ENCODE measurements at regions not wholly inside any gene's neighbourhood (a gene's known extent, or its start where the extent isn't known, plus 50 kb on each side); places are given as distances from the start of the nearest gene placed in this dataset.

- H3K27ac ChIP-seq: no peak overlapping the region
- no peak for TF ChIP-seq POLR2AphosphoS5 (IDR thresholded peaks at IDR 0.05)
- 72% methylated on average over 1 of the region's 1 CpG for WGBS
- H3K9me3 ChIP-seq: no peaks in the 10 kb centered on the region
- DNase-seq (ENCODE audit: low spot score): no peak
- no peaks in the 10 kb centered on the region for H3K4me1 ChIP-seq (replicated peaks)
- no peaks in the 10 kb centered on the region for H3K36me3 ChIP-seq
- intact Hi-C loops (cut with DNase I): no loop called here
- no peaks in the 10 kb centered on the region for H3K27me3 ChIP-seq (replicated peaks; ENCODE audit: insufficient read depth)
- H3K4me3 ChIP-seq: no peak overlapping the region
Measured at GRCh38 chr10:105908701-105909100, 1255.8 kb downstream of the SORCS1 start.

- TF ChIP-seq POLR2A (IDR thresholded peaks at IDR 0.05) (no peak), CTCF (IDR thresholded peaks at IDR 0.05) (no peak), POLR2AphosphoS5 (IDR thresholded peaks at IDR 0.05) (no peak)
- 96% methylated on average over 2 of the region's 2 CpGs for WGBS
- Histone ChIP-seq H3K4me1 (replicated peaks) (no peaks in the 10 kb centered on the region), H3K9me3 (no peaks in the 10 kb centered on the region), H3K27me3 (replicated peaks; ENCODE audit: insufficient read depth) (no peaks in the 10 kb centered on the region), H3K4me3 (no peak overlapping the region), H3K36me3 (no peaks in the 10 kb centered on the region), H3K27ac (no peak overlapping the region)
- intact Hi-C loops (cut with DNase I): no loop called here
- no peak for DNase-seq (ENCODE audit: low spot score)
Measured at GRCh38 chr10:105885495-105885894, 1244.4 kb downstream of the SORCS3 start.

GRCh38 chr10:105879401-105879800, 1238.3 kb downstream of the SORCS3 start:
- H3K36me3 ChIP-seq: no peaks in the 10 kb centered on the region
- DNase-seq (ENCODE audit: low spot score): no peak
- H3K27me3 ChIP-seq (replicated peaks; ENCODE audit: insufficient read depth): no peaks in the 10 kb centered on the region
- H3K4me1 ChIP-seq (replicated peaks): no peaks in the 10 kb centered on the region
- intact Hi-C loops (cut with DNase I): no loop called here
- TF ChIP-seq POLR2AphosphoS5 (IDR thresholded peaks at IDR 0.05): no peak
- no peak for TF ChIP-seq CTCF (IDR thresholded peaks at IDR 0.05)
- no peak for TF ChIP-seq POLR2A (IDR thresholded peaks at IDR 0.05)
- no peaks in the 10 kb centered on the region for H3K9me3 ChIP-seq
- WGBS: 50% methylated on average over 1 of the region's 1 CpG
- no peak overlapping the region for H3K27ac ChIP-seq
- H3K4me3 ChIP-seq: no peak overlapping the region

GRCh38 chr10:105875050-105875449, 1234.0 kb downstream of the SORCS3 start:
- H3K27me3 ChIP-seq (replicated peaks; ENCODE audit: insufficient read depth): no peaks in the 10 kb centered on the region
- no peak overlapping the region for H3K4me3 ChIP-seq
- H3K36me3 ChIP-seq: no peaks in the 10 kb centered on the region
- WGBS: 77% methylated on average over 2 of the region's 2 CpGs
- H3K27ac ChIP-seq: no peak overlapping the region
- H3K4me1 ChIP-seq (replicated peaks): no peaks in the 10 kb centered on the region
- DNase-seq (ENCODE audit: low spot score): no peak
- TF ChIP-seq POLR2A (IDR thresholded peaks at IDR 0.05) (no peak), POLR2AphosphoS5 (IDR thresholded peaks at IDR 0.05) (no peak), CTCF (IDR thresholded peaks at IDR 0.05) (no peak)
- H3K9me3 ChIP-seq: no peaks in the 10 kb centered on the region
- intact Hi-C loops (cut with DNase I): no loop called here

GRCh38 chr10:105872665-105873064, 1231.6 kb downstream of the SORCS3 start:
- no peak for DNase-seq (ENCODE audit: low spot score)
- H3K27me3 ChIP-seq (replicated peaks; ENCODE audit: insufficient read depth): no peaks in the 10 kb centered on the region
- H3K9me3 ChIP-seq: no peaks in the 10 kb centered on the region
- WGBS: 74% methylated on average over 4 of the region's 4 CpGs
- intact Hi-C loops (cut with DNase I): no loop called here
- H3K4me1 ChIP-seq (replicated peaks): no peaks in the 10 kb centered on the region
- H3K36me3 ChIP-seq: no peaks in the 10 kb centered on the region
- TF ChIP-seq POLR2A (IDR thresholded peaks at IDR 0.05) (no peak), POLR2AphosphoS5 (IDR thresholded peaks at IDR 0.05) (no peak), CTCF (IDR thresholded peaks at IDR 0.05) (no peak)
- H3K27ac ChIP-seq: no peak overlapping the region
- H3K4me3 ChIP-seq: no peak overlapping the region
